Stimulated activated CD8-positive, alpha-beta memory T cell treated with anti-CD3 and anti-CD28 coated beads, Interleukin-12 subunit alpha, Interleukin-12 subunit beta, amount 100 ng/mL, for 24 hours (primary cell): ENCODE measurements at regions not wholly inside any gene's neighbourhood (a gene's known extent, or its start where the extent isn't known, plus 50 kb on each side); places are given as distances from the start of the nearest gene placed in this dataset.

Source experiments
- DNase-seq: peaks from one replicate; pipeline ENCODE4 v3.0.0-alpha.2; 2020; ENCODE audit errors: extremely low read depth

DNA sequence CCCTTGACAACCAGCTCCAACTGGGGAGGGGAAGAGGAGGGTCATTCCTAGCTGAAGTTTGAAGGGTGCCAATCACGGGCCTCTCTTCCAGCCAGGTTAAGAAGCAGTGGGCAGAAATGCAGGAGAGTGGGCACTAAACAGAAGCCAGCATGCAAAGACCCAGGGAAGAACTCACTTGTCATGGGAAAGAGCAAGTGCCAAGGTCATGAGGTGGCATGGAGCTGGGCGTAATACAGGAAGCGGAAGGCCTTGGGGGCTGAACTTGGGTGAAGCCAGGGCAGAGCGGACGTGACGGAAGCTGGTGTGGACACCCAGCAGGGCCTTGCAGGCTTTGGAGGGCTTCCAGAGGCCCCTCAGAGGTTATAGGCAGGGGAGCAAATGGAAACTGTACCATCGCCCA is 302.1 kb downstream of the MAF start:
- no peak for DNase-seq

DNA sequence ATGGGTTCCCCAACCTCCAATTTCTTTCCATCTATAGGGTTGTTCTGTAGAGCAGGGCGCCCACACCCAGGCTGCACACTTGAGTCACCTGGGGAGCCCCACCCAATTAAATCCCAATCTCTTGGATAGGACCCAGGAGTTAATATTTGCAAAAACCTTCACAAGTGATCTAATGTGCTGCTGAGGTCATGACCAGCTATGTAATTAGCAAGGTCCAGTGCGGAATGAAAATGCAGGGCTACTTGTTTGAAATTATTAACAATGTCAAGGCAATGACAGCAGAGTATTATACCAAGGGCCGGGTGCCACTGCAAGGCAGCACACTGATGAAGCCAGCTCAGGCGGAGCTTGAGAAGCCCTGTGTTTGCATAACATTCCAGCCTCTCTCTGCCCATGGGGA is 302.7 kb downstream of the MAF start:
- DNase-seq, result no peak

DNA sequence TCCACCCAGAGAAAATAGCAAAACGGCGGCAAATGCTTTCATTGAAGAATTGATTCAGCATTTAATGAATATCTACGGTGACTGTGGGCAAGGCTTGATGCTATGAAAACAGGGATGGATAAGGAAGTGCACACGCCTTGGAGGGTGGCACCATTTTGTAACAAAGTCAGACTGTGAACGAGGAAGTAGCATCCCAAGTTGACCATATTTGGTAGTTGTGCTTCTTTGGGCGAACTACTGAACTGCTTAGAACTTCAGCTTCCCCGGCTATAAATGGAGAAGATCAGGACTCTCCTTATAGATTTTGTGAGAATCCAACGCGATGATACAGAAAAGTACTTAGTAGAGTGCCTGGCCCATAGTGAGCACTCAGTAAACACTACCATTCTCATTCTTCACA is 303.2 kb downstream of the MAF start:
- no peak for DNase-seq

DNA sequence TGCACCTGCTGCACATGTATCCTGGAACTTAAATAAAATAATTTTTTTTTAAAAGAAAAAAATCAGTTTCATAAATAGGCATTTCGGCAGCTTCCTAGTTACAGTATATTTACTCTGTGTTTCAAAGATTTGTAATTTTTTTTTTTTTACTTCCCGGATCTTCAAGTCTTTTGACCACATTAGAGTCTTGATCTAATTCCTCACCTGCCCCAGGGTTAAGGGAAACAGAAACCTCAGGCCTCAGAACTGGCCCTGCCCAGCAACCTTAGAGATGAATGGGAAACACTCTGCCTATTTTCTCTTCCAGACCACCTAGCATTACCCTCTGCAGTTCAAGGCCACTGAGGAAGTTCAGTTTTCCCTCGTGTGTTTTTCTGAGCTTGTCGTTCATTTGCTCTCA is 304.0 kb downstream of the MAF start:
- no peak for DNase-seq

DNA sequence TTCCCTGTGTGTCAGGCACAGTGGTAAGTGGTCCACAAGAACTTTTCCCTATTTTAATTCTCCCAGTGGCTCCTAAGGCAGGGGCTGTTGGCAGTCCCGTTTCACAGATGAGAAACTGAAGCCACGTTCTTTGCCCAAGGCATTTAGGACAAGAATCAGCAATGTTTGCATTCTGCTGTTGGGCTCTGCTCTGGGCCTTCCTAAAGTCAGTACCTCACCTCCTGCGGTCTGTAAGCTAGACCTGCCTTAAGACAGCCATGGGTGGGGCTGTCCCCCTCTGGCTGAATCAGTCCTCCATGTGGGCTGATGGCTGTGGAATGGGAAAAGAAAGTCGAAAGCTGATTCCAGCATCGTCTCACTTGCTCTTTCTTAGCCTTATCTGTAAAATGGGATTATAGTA is 304.8 kb downstream of the MAF start:
- no peak for DNase-seq

DNA sequence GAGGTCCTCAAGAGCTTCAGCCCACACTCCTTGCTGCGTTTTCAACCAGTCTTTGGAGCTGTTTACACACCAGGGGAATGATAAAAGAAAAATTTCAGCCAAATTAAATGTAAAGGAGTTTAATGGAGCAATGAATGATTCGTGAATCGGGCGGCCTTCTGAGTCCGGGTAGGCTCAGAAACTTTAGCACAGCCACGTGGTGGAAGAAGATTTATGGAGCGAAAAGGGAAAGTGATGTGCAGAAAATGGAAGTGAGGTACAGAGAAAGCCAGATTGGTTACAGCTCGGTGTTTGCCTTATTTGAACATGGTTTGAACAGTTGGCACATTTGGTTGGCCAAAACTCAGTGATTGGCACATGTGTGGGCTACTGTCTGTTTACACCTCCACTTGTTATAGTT is 305.4 kb downstream of the MAF start:
- no peak for DNase-seq

DNA sequence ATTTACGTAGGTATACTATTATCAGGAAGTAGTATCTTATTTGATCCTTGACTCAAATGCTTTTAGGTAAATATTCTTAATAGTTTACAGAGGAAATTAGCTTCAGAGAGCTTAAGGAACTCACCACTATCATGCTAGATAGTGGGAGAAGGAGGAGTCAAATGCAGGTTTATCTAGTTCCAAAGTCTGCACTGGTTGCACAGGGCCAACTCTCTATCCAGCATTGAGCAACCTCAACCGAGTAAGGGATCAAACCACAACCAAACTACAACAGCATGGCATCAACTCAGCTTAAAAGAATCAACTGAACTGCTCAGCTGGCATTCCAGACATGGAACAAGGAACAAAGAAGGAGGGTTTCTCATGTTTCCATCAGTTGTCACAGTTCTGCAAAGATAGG is 306.0 kb downstream of the MAF start:
- no peak for DNase-seq

DNA sequence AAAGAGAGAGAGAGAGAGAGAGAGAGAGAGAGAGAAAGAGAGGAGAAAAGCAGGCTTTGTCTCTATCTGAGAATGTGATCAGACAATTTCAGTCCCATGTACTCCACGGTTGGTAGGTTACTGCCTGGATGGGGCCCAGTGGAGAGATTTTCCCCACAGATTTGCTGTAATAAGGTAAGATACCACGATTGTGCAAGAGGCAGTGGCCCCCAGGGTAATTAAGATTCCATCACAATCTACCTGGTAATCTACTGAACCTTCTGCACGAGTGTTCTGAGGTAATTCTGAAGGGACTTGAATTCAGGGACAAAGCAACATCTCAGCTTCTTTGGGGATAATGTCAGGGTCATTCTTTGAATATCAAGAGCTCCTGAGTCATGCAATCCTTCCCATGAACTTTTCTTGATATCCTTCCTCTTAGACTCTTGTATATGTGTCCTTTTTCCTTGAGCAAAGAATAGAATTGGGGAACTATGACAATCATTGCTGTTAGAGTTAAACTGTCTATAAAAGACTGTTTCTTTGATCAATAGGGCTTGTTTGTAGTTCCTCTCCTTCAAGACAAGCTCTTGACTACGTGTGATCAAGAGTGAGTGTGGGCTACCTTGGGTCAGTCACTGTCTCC is 306.6 kb downstream of the MAF start:
- DNase-seq, result no peak

DNA sequence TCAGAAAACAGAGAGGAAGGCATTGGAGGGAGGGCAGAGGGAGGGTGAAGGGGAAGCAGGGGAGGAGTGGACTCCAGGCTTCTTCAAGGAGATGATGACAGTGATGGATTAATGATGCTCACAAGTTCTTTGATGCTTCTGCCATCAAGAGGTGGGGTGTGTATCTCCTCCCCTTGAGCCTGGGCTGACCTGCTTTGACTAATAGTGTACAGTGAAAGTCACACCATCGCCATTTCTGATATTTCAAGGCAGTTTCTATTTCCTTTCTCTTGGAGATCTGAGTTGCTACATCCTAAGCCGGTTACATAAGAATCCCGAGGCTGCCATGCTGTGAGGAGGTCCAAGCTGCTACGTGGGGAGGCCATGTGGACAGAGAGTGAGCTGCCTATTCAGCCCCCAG is 312.5 kb downstream of the MAF start:
- DNase-seq, result no peak

DNA sequence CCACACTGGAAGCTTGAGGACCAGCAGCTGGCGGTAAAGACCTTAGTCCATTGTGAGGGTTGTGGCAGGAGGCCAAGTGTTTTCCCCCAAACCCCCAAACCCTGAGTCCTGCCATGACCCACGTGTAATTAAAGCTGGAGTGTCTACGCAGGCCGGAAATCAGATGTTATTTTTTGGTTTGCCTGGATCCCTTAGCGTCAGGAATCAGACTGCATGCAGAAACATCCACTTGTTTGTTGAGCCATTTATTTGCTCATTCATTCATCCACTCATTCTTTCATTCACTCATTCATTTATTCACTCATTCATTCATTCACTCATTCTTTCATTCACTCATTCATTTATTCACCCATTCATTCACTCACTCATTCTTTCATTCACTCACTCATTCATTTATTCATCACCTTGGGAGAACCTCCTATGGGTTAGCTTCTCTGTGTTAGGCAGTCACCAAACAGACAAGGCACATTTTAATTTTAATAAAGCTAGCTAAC is 313.1 kb downstream of the MAF start:
- no peak for DNase-seq

DNA sequence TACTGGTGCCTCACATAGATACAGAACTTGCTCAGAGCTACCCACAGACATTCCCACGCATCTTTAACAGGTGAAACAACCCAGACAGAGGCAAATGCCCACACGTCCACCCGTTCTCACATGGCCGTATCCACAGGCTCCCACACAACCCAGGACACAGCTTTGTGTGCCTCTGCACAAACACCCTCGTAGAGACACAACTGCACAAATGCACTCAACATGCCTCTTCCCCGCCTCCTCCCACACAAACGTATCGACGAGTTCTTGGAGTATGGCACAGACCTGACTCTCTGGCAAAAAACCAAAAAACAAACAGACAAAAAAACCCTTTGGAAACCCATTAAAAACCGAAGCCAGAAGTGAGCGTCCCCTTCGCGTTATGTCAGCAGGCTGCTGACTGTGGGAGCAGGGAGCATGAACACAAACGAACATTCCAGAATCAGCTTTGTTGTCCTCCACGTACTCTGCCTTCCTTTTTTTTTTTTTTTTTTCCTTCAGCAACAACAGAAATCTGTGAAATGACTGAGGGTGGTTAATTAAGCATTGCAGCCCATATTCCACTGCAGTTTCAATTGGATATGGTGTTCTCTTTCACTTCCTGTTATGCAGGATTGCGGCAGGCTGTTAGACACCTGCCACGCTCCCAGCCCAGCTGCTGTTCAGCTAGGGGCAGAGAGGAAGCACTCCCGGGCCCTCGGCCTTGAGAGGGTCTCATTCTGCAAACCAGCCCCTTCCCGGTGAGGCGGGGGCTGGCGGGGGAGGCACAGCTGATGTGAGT is 313.7 kb downstream of the MAF start:
- no peak for DNase-seq

DNA sequence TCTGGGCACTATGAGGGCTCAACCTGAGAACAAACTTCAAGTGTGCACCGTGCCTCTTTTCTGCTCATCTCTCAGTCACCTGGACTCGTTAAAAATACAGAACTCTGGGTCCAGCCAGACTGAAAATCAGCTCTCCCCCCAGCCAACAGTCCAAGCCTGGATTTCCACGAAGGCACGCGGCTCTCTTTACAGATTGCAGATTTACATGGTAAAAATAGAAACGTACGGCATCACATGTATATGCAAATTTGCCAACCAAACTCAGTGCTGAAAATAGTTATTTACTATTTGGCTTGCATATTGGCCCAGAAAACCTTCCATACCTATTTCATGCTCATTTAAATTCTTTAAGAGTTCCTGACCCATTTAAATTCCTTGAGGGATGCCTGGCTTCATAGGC is 315.8 kb downstream of the MAF start:
- no peak for DNase-seq

DNA sequence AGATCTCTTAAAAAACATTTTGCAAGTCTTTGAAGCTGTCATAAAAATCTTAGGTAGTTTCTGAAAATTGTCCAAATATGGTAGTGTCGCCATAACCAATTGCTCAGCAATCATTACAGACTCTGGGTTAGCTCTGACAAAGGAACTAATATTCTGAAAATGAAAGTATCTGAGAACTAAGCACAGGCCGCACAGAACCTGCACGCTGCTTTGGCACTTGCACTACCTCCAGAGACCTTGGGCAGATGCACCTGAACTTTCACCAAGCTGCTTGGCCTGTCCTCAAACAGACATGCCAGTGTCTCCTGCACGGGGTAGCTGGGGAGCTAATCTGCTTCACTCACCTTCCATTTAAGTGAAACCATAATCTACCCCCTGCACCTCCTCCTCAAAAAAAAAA is 317.0 kb downstream of the MAF start:
- no peak for DNase-seq

DNA sequence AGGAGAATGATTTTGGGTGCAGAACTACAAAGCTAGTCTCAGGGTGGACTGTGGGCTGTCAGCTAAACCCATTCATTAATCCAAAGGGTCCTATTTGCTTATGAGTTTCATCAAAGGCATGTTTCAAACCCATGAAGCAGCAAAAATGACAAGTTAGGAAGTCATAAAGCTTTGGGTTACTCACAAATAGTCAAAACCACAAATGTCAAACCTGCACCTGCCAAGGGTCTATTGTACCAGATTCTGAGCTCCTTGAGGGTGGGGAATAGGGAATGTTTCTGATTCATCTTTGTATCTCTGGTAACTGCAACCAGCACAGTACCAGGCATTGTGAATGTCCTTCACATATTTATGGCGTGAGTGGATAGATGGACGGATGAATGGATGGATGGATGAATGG is 317.7 kb downstream of the MAF start:
- no peak for DNase-seq

DNA sequence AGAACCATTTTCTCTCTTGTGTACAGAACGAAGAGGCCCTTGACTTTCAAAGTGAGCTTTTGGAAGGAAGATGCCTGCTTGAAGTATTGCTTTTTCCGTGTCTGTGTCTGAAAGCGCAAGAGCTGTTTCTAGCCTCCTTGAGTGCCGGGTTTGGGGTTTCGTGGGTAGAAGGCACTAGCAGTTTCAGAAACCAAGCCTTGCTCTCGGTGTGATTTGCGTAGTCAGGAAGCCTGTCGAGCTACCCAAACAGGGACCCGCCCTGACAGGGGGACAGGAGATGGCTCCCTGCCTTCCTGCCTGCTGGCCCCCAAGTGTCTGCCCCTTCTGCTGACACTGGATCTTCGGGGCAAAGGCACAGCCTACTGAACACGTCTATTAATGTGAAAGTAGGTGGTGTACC is 322.0 kb downstream of the MAF start:
- DNase-seq, result peak; percentile 30

DNA sequence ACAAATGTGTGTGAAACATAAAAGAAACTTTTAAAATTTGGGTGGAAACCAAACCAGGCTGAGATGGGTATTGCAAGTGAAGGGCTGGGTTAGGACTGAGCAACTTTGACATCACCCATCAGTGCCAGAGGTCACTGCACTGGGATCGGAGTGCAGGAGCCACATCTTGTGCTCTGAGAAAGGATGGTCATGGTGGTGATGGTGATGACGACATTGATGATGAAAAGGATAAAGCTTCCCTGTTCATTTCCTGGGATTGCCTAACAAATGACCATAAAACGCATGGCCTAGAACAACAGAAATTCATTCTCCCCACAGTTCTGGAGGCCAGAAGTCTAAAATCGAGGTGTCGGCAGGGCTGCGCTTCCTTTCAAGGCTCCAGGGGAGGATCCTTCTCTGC is 324.0 kb downstream of the MAF start:
- no peak for DNase-seq

DNA sequence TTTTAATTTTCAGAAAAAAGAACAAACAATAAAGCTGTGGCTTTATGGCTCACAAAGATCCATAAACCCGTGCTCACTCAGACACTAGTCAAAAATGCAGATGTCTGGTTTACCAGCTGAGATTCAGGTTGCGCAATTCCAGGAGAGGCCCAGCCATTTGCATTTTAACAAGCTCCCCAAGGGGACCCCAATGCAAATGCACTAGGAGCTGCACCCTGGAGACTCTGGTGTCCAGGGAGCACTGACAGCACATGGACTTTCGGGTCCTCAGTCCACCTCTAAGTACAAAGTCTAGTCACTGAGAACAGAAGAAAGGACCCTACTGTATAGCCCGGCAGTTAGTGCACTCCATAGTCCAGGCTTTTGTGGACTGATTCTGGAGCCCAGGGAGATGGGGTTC is 326.3 kb downstream of the MAF start:
- DNase-seq, result no peak

DNA sequence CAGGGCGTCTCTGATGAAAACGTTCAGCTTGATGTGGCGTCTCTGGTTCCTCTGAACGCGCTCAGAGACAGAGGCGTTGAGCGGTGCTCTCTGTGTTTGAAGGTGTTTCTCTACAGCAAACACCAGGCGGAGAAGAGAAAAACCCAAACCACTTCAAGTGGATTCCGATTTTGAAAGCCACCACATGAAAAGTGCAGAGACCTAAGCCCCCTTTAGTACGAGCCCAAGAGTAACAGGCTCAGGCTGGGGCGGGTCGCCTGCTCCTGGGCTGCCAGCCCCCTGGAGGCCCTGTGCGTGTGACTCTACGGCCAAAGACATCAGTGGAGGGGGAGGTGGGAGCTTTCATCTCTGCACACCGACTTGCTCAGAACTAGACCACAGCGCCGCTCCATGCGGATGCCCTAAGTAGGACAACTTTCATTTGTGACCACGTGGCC is 328.4 kb downstream of the MAF start:
- DNase-seq, result peak; percentile 30

DNA sequence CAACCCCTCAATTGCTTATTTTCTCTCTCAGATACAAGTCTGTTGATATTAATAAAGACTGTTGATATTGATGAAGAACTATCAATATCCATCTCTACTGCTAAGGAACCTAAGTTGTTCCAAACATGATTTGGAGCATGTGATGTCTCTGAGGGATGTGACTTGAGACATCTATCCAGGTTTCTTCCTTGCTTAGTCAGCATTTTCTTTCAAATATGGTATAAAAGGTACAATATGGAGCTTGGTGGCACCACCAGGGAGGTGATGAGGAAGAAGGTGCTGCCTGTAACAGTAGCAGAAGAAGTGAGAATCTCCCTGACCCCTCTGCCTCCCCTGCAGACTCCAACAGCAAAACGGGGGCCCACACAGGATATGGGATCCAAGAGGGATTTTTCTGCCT is 329.0 kb downstream of the MAF start:
- no peak for DNase-seq

DNA sequence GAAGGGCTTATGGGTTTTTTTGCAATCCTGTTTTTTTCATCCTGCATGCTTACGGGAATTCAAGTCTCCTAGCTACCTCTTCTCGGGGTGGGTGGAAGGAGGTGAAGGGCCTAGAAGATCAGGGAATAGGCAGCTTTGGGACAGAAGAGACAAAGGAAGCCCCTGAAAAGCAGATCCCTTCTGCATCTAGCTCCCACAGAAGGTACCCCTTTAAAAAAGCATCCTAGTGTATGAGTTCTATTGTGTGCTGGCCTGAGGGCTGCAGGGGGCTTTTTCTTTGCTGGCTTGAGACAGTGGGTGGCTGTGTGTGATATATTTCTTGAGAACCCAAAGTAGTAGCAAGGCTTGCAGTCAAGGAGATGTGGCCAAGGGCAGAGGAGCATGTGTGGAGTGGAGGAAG is 330.5 kb downstream of the MAF start:
- no peak for DNase-seq

DNA sequence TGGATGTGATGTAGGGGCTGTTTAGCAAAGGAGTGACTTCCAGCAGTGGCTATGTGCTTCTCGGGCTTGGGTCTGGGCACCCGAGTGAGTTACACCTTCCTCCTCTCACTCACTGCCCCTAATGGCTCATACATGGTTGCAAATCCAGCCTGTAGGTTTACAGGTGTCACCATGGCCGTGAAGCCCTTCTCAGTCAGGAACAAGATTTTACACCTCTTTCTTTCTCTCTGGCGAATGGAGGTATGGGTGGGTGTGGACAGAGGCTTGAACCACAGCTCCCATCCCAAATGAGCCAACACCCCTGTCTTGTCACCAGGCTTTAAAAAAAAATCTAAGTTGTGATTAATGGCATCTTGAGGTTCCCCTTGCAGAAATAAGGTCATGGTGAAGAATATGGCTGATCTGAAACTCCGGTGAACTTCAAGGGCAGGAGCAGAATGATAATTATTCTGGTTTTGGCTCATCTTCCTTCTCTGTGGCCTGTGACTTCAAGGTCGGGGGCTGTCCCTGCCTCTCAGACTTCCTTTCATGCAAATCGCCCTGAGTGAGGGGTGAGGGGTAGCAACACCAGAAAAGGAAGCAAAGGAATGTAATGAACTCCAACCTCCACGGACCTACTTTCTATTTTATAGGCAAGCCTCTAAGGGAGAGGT is 331.2 kb downstream of the MAF start:
- DNase-seq, result peak; percentile 37

DNA sequence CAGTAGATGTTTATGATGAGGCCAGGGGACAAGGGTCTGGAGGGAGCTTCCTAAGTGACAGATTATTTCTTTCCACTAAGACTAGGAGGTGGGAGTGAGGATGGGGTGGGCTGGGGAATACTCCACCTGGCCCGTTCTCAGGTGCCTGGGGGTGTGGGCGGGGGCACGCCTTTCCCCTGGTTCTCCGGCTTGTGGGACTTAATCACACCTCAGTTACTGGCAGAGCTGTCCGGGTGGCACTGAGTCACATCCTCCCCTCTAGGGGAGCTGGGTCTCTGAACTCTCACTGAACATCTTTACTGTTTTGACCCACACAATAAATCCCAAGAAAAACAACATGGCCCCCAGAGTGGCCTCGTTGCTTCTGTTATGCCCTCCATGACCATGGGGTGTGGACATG is 332.8 kb downstream of the MAF start:
- DNase-seq, result no peak

DNA sequence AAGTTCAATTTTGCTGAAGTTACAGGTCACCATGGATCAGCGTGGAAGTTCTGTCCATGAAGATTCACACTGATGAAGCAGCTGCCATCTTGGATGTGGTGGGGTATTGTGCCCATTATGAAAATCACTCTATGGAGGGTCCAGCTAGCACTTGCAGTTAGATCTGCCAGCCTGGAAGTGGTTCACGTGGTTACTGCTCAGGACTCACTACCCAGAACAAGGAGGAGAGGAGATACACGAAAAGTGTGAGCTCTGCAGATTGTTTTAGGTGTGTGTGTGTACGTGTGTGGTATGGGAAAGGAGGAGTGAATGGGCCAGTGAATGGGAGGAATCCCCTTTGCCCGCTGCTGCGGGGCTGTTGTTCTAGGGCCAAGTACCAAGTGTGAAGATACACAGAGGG is 333.4 kb downstream of the MAF start:
- no peak for DNase-seq
